ENCODE measurements at regions not wholly inside any gene's neighbourhood (a gene's known extent, or its start where the extent isn't known, plus 50 kb on each side); places are given as distances from the start of the nearest gene placed in this dataset.

DNA sequence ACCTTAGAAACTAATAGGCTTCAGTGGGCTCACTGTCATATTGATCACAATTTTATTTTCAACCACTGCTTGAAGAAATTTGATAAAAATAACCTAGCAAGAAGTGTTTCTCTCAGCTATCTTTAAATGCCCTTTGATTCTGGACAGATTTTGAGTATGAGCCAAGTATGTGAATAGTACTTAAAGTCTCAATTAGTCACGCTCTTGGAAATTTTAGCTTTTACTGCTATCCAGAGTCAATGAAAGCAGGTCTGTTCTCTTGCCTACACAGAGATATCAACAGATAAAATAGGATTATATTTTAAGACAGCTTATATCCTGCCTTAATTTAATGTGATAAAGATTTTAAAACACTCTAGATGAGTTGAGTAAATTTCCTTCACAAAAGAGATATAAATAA is 337.3 kb downstream of the CBLN2 start:
- Histone ChIP-seq H3K9ac (ENCODE audit: low read length) (no peak overlapping the region), H3K4me2 (ENCODE audit: low read depth, low read length) (no peak overlapping the region), H3F3A (ENCODE audit: insufficient read depth, low read length) (no peaks in the 10 kb centered on the region), H3K27ac (ENCODE audit: low read length) (no peak overlapping the region), H4K20me1 (ENCODE audit: insufficient read depth, low read length) (no peaks in the 10 kb centered on the region), H3K79me2 (ENCODE audit: low read length) (no peaks in the 10 kb centered on the region), H3K27me3 (replicated peaks; ENCODE audit: insufficient read depth, low read length) (no peaks in the 10 kb centered on the region), H3K36me3 (replicated peaks; ENCODE audit: insufficient read depth, low read length) (no peaks in the 10 kb centered on the region), H2AFZ (ENCODE audit: low read length) (no peak overlapping the region), H3K4me1 (ENCODE audit: low read length) (no peaks in the 10 kb centered on the region), H3K9me3 (replicated peaks; ENCODE audit: insufficient read depth, low read length) (no peaks in the 10 kb centered on the region), H3K4me3 (ENCODE audit: low read length) (no peak overlapping the region), H3K9me2 (replicated peaks; ENCODE audit: insufficient read depth, low read length) (no peaks in the 10 kb centered on the region)
- no peak for DNase-seq
- TF ChIP-seq EZH2 (optimal IDR thresholded peaks at IDR 0.05; ENCODE audit: low read depth, low read length) (no peak), EZH2phosphoT487 (IDR thresholded peaks at IDR 0.05; ENCODE audit: low read length) (no peak)
- TF ChIP-seq, protein P1, sequence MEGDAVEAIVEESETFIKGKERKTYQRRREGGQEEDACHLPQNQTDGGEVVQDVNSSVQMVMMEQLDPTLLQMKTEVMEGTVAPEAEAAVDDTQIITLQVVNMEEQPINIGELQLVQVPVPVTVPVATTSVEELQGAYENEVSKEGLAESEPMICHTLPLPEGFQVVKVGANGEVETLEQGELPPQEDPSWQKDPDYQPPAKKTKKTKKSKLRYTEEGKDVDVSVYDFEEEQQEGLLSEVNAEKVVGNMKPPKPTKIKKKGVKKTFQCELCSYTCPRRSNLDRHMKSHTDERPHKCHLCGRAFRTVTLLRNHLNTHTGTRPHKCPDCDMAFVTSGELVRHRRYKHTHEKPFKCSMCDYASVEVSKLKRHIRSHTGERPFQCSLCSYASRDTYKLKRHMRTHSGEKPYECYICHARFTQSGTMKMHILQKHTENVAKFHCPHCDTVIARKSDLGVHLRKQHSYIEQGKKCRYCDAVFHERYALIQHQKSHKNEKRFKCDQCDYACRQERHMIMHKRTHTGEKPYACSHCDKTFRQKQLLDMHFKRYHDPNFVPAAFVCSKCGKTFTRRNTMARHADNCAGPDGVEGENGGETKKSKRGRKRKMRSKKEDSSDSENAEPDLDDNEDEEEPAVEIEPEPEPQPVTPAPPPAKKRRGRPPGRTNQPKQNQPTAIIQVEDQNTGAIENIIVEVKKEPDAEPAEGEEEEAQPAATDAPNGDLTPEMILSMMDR (IDR thresholded peaks at IDR 0.05; ENCODE audit: low read length): no peak

DNA sequence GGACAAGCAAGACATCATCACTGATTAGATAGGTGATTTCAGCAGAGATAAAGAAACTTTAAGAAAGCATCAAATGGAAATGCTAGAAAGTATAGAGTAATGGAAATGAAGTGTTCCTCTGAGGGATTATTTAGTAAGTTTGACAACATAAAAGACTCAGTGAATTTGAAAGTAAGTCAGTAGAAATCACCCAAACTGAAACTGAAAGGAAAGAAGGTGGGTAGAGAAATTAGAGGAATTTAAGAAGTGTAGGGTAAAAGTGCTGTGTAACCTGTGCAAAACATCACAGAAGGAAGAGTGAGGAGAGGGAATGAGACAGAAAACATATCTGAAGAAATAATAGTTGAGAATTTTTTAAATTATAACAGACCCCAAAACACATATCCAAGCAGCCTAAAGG is 343.1 kb downstream of the CBLN2 start:
- H2AFZ ChIP-seq (ENCODE audit: low read length): peak overlapping the region; percentile 10
- H3K9me2 ChIP-seq (replicated peaks; ENCODE audit: insufficient read depth, low read length): no peaks in the 10 kb centered on the region
- peak overlapping the region; percentile 63 for H3K4me2 ChIP-seq (ENCODE audit: low read depth, low read length)
- no peaks in the 10 kb centered on the region for H3K9me3 ChIP-seq (replicated peaks; ENCODE audit: insufficient read depth, low read length)
- no peaks in the 10 kb centered on the region for H3K79me2 ChIP-seq (ENCODE audit: low read length)
- H3K36me3 ChIP-seq (replicated peaks; ENCODE audit: insufficient read depth, low read length): no peaks in the 10 kb centered on the region
- H3F3A ChIP-seq (ENCODE audit: insufficient read depth, low read length): 0 out of 2 replicates have a peak, but pooled peaks cover 3% of the 10 kb centered on the region
- peak; percentile 75 for DNase-seq
- 0 out of 2 replicates have a peak overlapping the region, but pooled peaks have one; percentile 7 for H3K9ac ChIP-seq (ENCODE audit: low read length)
- H4K20me1 ChIP-seq (ENCODE audit: insufficient read depth, low read length): no peaks in the 10 kb centered on the region
- H3K4me1 ChIP-seq (ENCODE audit: low read length): peaks cover 8% of the 10 kb centered on the region
- TF ChIP-seq, protein P1 (IDR thresholded peaks at IDR 0.05; ENCODE audit: low read length): no peak
- TF ChIP-seq EZH2phosphoT487 (IDR thresholded peaks at IDR 0.05; ENCODE audit: low read length) (no peak), EZH2 (optimal IDR thresholded peaks at IDR 0.05; ENCODE audit: low read depth, low read length) (no peak)
- peak overlapping the region; percentile 37; the same call in 1 of the 2 replicates for H3K4me3 ChIP-seq (ENCODE audit: low read length)
- H3K27ac ChIP-seq (ENCODE audit: low read length): no peak overlapping the region; the same call in 1 of the 2 replicates
- no peaks in the 10 kb centered on the region for H3K27me3 ChIP-seq (replicated peaks; ENCODE audit: insufficient read depth, low read length)

DNA sequence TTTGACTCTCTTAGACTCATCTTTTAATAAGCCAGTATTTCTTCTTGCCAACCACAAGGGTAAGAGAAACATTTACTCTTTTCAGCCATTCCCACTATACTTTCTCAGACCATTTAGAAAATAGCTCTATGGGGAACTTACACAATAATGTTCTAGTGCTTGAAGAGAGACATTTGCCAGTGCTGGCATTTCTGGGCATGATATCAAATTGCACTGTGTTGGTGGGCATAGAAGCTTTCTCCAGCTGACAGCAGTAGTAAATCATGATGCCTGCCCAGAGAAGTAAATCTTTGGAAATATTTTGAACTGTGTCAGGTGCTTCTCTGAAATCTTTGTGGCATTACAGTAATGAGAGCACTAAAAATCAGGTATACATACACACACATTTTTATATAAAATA is 346.6 kb downstream of the CBLN2 start:
- Histone ChIP-seq H3K4me3 (ENCODE audit: low read length) (no peak overlapping the region), H3K9ac (ENCODE audit: low read length) (no peak overlapping the region), H3F3A (ENCODE audit: insufficient read depth, low read length) (0 out of 2 replicates have a peak, but pooled peaks cover 3% of the 10 kb centered on the region), H3K27ac (ENCODE audit: low read length) (no peak overlapping the region), H3K9me3 (replicated peaks; ENCODE audit: insufficient read depth, low read length) (no peaks in the 10 kb centered on the region), H3K4me1 (ENCODE audit: low read length) (peaks cover 8% of the 10 kb centered on the region), H3K36me3 (replicated peaks; ENCODE audit: insufficient read depth, low read length) (no peaks in the 10 kb centered on the region), H2AFZ (ENCODE audit: low read length) (no peak overlapping the region), H3K27me3 (replicated peaks; ENCODE audit: insufficient read depth, low read length) (no peaks in the 10 kb centered on the region), H3K79me2 (ENCODE audit: low read length) (no peaks in the 10 kb centered on the region), H4K20me1 (ENCODE audit: insufficient read depth, low read length) (no peaks in the 10 kb centered on the region), H3K9me2 (replicated peaks; ENCODE audit: insufficient read depth, low read length) (no peaks in the 10 kb centered on the region), H3K4me2 (ENCODE audit: low read depth, low read length) (no peak overlapping the region)
- DNase-seq: no peak
- TF ChIP-seq EZH2phosphoT487 (IDR thresholded peaks at IDR 0.05; ENCODE audit: low read length) (no peak), EZH2 (optimal IDR thresholded peaks at IDR 0.05; ENCODE audit: low read depth, low read length) (no peak)
- TF ChIP-seq, protein P1 (IDR thresholded peaks at IDR 0.05; ENCODE audit: low read length): no peak
